ENCODE measurements at regions not wholly inside any gene's neighbourhood (a gene's known extent, or its start where the extent isn't known, plus 50 kb on each side); places are given as distances from the start of the nearest gene placed in this dataset.
"Not testable (repeated sequence)": the region's sequence is repeated elsewhere in the genome, so short reads cannot be mapped to it uniquely, and the experiment has no call there.

DNA sequence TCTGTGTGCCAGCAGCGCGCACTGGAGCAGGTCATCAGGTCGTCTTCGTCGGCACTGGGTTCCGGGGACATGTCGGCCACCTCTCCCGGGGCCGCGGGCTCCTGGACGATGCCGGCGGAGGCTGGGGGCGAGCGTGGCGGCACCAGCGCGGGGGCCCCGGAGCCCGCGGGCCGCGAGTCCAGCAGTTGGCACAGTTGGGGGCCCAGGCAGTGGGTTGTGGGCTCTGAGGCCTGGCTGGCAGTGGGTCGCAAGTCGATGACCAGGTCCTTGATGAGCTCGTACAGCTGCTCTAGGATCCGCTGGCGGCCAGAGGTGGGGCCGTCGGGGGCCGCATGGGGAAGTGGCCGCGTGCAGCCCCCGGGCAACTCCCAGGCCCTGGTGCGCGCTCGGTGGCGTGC lies 300.5 kb downstream of the CCDC74A start:
- DNase-seq (ENCODE audit: low read depth): no peak

DNA sequence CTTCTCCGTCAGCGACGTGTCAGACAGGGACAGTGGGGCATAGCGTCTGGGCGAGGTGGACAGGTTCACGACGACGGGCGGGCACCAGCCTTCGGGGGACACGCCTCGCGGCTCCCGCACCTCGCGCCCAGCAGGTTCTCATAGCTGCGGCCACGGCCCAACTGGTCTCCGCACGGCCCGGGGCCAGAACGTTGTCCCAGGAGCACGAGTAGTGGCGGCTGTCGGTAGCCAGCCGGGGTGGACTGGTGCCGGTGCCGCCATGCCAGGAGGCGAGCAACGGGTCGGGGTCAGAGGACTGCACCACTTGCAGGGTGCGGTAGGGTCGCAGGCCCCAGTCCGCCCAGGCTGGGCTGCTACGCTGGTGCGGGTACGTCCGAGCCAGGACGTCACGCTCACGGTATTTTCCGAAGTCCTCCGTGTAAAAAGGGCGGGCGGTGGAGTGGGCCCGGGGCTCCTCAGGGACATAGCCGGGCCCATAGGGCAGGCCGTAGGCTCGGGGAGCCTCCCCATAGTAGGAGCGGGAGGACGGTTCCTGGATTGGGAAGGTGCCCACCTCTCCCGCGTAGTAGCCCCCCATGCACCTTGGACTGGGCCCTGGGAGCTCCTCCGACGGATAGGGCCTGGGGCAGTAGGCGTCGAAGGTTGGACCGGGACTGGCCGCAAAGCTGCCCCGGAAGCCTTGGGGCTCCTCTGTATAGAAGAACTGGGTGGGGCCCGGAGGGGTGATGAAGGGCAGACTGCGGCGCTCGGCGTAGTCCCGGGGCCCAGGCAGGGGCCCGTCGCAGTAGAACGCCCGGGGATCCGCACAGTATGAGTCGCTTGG lies 301.2 kb downstream of the CCDC74A start:
- DNase-seq (ENCODE audit: low read depth): not testable (repeated sequence)

DNA sequence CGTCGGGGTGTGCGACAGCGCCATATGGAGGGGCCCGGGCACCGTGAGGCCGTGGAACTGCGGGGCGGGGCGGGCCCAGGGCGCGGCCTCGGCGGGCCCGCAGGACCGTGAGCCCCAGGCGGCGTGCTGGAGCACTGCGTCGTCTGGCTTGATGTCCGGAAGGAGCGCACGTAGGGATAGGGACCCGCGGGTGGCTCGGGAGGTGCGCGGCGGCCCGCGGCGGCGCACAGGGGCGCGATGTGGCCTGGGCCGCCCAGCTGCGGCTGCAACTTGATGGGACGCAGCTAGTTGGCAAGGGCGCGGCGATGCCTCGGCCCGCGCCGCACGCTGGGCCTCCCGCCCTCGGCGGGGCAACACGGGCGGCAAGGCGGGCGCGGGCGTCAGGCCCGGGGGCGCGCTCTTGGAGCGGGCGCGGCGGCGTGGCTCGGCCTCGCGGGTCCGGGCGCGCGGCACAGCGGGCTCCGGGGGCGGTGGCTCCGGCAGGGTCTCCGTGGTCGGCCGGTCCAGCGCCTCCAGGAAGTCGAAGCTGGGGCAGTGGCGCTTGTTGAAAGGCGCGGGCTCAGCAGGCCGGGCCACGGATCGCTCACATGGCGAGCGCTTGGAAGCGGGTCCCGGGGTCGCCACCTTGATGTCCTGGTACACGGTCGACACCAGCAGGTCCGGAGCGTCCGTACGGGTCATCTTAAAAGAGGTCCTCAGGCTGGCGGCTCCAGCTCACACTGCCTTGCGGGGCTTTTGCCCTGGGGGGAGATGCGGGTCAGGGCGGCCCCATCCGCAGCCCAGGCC lies 302.0 kb downstream of the CCDC74A start:
- DNase-seq (ENCODE audit: low read depth): not testable (repeated sequence)

DNA sequence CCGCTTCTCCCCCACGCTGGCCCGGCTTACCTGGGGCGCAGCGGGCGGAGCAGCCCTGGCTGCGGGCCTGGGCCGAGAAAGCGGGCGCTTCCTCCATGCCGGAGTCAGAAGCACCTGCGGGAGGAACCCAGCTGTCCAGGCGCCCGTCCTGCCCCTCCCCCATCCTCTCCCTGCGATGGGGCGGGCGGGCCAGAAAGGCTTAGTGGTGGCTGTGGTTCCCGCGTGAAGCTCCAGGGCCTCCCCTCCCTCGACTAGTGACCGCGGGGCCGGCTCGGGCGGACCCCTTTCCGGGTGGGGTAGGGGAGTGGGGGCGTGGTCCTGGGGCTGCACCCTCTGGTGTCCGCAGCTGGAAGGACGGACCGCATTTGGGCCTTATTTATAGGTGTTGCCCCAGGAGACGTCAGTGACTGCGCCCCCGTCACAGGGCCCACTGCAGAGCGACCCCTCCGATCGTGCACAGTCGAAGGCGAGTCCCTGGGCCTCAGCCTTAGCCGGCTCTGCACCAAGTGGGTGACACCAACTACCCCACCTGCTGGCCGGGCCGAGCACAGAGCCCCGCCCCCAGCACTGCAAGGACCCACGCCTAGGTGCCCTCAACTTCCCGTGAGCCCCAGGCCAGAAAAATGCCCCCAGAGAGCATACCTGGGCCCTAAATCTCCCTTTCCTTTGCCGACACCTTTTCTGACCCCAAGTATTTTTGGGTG lies 302.7 kb downstream of the CCDC74A start:
- not testable (repeated sequence) for DNase-seq (ENCODE audit: low read depth)

DNA sequence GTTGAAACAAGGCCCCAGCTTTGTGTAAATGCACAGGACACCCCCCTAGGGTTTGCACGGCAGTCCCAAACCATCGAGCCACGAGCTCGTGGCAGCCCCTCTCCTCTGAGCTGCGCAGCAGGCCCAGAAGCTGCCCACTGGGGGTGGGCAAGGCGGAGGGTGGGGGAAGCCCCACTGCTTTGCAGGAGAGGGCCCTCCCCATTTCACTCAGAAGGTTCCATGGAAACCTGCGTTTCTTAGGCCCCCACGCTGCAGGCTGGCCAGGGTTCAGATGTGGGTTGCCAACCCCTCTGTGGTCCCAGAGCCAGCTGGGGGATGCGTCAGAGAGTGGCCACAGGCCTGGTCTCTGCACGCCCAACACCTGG lies 303.2 kb downstream of the CCDC74A start:
- DNase-seq (ENCODE audit: low read depth): not testable (repeated sequence)

DNA sequence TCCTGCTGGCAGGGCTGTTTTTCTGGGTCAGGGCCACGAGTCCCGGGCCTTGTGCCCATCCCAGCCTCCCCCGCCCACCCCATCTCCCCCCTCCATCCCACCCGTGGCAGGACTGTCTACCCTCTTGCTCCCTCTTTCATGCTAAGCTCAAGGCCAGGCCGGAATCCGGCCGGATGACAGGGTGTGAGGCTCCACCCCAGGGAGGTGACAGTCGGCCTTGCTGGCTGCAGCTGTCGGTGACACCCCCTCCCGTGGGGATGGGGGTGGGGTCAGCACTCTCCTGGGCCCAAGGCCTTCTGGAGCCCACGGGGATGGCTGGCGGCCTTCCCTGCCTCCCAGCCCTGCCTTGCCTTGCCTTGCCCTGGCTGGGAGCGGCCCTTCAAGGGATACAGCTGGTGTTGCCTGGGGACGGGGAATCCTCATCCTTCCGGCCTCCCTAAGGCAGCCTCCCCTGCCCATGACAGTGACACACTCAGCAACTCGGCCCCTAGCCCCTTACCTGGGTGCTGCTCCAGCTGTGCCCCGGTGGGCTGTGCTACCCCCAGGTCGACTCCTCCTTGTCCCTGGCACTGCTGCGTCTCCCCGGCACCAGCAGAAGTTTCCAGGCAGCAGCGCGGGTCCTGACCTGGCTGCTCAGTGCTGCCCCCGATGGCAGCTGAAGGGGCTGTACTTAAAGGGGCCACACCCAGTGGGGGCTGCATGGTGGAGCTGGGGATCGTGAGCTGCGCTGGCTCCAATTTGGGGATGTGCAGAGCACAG lies 303.9 kb downstream of the CCDC74A start:
- not testable (repeated sequence) for DNase-seq (ENCODE audit: low read depth)

DNA sequence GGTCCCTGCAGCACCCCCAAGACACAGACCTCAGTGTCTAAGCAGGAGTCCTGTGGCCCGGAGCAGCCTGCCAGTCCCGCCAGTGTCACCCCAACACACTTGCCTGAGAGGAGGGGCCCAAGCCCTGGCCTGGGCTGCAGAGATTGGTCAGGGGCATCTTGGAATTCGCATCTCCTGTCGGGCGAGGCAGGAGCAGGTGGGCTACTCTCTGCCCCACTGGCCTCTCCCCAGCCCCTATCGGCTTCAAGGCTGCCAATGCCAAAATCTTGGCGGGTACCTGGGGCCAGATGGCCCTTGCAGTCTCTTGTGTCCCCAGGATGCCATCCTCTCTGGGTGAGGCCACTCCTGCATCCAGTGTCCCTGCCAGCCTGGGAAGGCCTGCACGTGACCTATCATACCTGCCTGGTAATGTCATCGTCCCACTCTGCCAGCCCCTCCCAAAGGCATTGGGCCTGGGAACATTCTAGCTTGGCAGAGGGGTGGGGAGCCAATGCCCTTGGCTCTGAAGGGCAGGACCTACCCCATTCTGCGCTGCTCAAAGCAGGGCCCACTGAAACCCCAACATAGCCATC lies 304.6 kb downstream of the CCDC74A start:
- DNase-seq (ENCODE audit: low read depth): not testable (repeated sequence)

DNA sequence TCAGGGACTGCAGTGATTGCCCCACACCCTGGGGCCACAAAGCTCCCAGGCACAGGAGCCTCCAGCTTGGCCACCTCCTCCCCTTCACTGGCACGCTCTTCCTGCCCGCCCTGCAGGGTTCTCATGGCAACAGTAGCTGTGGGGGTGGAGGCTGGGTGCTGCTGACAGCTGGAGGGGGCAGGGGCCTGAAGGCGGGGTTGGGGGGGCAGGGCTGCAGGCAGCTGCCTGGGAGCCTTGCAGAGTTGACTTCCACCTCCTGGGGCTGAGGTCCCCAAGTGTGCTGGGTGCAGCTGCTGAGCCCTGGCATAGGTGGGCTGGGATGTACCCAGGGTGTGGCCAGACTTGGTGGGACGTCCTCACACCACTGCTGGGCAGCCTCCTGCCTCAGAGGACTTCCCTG lies 305.2 kb downstream of the CCDC74A start:
- not testable (repeated sequence) for DNase-seq (ENCODE audit: low read depth)

DNA sequence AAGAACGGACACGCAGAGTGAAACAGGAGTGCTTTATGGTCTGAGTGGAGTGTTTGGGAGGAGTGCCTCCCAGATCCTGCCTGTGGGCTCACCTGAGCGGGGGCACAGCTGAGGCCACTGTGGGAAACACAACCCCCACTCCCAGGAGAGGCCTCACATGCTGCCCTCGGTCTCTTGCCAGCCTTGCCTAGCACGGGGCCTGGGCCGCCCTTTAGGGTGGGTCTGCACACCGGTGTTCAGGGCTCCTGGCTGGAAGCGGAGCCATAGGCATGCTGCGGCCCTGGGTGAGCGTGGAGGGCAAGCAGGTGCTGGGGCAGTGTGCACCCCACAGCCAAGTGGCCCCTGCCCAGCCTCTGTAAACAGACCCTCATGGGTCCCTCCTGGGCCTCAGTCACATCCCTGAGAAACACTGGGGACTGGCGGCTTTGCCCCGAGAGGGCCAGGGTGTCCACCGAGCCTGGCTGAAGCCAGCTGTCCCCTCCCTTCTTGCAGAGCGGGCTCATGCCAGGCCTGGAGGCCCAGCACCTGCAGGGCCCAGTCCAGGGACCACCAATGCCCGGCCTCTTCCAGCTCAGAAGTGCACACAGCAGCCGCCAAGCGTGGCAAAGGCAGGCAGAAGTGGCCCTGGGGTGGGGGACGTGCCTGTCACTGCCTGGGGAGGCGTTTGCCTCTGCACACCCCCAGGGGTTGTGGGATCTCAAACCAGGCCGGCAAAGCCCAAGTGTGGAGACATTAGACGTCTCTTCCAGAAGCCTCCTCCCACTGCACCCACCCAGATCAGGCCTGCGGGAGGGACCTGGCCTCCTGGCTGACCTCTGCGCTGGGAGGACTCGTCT lies 305.9 kb downstream of the CCDC74A start:
- not testable (repeated sequence) for DNase-seq (ENCODE audit: low read depth)

DNA sequence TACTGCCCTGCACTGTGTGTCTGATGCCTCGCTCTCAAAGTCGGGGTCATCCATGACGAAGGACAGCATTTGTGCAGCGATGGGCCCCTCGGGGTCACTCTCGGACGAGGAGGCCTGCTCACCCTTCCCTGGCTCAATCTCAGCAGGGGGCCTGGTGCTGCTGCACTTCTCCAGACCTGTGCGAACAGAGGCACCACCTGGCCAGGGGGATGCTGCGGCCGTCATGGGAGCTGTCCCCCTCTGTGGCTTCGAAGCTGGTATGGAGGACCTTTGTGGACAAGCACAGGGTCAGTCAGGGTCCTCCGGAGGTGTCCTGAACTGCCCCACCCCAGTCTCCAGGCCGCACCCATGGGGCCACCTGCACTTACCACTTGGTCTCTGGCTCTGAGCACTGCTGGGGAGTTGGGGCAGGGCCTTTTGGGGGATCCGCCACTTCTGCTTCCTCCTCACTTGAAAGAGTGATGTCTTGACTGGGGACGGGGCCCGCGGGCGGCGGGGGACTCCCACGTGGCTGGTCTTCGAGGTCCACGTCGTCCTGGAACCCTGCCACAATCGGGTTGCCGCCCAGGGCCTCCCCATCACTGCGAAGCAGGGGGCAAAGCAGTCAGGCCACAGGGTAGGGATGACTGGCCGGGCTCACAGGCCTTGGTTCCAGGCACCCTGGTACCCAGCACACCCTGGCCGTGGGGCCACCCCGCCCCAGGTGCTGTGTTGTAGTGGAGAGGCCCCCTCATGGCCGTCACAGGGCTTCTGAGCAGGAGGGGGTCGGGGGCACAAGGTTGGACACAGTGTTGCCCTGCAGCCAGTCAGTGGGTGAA lies 306.7 kb downstream of the CCDC74A start:
- DNase-seq (ENCODE audit: low read depth): not testable (repeated sequence)

DNA sequence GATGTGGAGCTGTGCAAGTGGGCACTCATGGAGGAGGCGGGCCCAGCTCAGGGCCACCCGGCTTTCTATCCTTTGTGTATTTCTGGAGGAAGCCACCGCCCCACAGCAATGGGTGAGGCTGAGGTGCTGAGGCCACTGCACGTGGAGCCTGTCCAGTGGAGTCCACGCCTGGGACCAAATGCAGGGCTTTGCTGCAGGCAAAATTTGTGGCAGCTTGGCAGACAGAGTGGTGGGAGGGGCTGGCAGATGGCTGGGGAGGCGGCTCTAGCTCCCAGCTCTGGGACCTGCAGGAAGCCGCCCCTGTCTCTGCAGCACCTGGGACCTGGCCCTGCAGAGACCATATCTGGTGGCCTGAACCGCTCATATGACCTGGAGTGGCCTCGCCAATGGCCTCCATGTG lies 307.3 kb downstream of the CCDC74A start:
- DNase-seq (ENCODE audit: low read depth): not testable (repeated sequence)

DNA sequence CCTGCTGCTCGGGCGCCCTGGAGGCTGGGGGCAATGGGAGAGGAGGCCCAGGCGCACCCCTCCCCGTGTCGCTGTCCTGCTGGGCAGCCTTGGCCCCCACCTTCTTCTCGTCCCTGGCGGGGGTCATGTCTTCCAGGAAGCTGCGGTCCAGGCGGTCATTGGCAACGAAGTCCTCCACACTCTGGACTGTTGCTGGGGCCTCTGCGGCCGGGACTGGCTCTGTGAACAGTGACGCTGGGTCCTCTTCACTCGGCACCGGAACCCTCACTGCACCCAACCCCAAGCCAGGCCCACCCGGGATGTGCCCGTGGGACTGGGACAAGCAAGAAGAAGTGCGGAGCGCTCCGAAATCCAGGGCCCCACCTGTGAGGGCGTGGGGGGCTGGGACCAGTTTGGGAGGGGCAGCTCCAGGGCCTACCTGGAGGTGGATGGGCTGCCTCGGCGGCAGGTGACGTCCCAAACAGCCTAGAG lies 308.0 kb downstream of the CCDC74A start:
- DNase-seq (ENCODE audit: low read depth): no peak

DNA sequence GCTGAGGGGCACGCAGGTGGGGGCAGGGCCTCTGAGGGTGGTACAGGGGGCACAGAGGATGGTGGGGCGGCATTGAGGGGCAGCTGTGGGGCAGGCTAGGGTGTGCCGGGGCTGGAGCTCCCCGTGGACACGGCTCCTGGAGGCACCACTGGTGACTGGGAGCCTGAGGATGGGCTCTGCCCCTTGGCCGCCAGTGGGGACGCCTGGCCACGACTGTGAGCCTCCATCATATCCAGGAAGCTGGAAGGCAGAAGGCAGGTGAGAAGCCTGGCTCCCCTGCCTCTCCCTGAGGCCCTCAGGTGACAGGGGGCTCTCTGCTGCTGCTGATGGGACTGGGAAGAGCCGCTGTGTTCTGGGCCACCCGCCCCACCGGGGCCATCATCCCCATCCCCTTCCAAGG lies 308.4 kb downstream of the CCDC74A start:
- DNase-seq (ENCODE audit: low read depth): not testable (repeated sequence)

DNA sequence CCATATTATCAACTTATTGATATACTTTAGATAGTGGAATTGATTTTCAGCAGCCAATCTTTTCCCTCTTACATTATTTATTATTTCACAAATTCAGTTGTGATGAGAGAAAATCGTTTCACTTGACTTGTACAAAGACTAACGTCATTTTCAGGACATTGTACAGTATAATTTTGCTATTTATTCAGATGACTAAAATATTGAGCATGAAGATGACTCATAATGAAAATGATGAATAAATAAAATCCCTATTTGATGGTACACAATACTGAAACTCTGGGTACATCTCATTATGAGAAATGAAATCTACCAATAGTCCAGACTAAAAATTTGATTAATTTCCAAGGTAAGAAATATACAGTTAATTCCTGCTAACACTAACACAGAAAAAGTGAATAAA lies 316.4 kb downstream of the CCDC74A start:
- DNase-seq (ENCODE audit: low read depth): not testable (repeated sequence)

DNA sequence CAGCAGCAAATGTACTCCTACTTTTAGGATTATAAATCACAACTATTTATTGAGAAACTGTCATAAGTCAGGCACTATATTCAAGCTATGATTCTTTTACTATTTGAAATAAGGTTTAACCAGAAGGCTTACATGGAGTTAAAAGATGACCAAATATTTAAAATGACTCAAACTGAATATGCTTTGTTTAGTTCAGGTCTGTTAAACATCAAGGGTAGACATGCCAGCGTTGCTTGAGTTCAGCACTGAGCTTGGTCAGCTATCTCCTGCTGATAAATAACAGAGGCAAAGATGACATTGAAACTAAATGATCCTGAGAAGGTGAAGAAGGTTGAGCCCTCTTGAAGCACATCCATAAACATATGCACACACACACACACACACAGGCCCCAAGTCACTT lies 305.6 kb downstream of the ANKRD30BL start:
- DNase-seq (ENCODE audit: low read depth): not testable (repeated sequence)

DNA sequence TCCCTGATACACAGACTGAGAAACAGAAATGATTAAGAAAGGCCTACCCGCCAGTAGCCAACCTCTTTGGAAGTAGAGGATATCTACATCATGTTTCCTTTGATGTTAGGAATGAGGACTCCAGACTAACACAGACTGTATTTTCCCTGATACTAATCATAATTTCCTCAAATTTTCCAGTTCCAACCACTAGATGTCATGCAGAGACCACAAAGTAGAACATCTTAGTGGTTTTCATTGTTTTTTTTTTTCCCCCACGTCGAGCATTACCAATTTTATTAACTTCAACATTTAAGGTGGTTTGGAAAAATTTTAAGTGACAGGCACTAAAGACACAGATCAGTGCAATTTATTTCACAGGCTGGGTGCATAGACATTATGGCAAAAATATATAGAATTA lies 303.6 kb downstream of the ANKRD30BL start:
- peak; percentile 10 for DNase-seq (ENCODE audit: low read depth)

Data from RPMI7951 (cell line).